Left cardiac atrium (tissue), 4 donors: ENCODE measurements at regions not wholly inside any gene's neighbourhood (a gene's known extent, or its start where the extent isn't known, plus 50 kb on each side); places are given as distances from the start of the nearest gene placed in this dataset.

Experiments
- ATAC-seq, 2 donors: fragments of 200-7000 bp; cut with Tn5 transposase; one replicate each; pipeline ENCODE4 v1.9.1; 2020; ENCODE audit warnings: mild to moderate bottlenecking in 2 of 2, moderate library complexity in 2 of 2
- DNase-seq: peaks from one replicate; pipeline ENCODE4 v3.0.0-alpha.2; 2020
- intact Hi-C, 2 donors: fragments of 100-400 bp; cut with DNase I; formaldehyde crosslinking; loops; one replicate each; pipeline versions ENCODE4 v1.14.1 to v1.15.1; 2022 to 2023
- donor health status: DM: no; HTN: yes; CAD: no.
- donor health status: DM: no; HTN: yes; CAD: no; lungs with severe emphysema.
- donor health status: DM: yes; HTN: yes; CAD: no.
- donor health status: Dilated cardiomyopathy.

- ATAC-seq = no peak
- no peak for DNase-seq
- intact Hi-C loops = no loop called here
Measured at GRCh38 chr4:25563071-25563564, 92.5 kb upstream of the SLC34A2 start.

- intact Hi-C loops = no loop called here
- no peak for DNase-seq
- no peak for ATAC-seq
Measured at GRCh38 chr4:25564836-25565235, 90.8 kb upstream of the SLC34A2 start.

- DNase-seq = no peak
- no peak for ATAC-seq
- intact Hi-C loops = no loop called here
Measured at GRCh38 chr4:25567253-25567652, 88.4 kb upstream of the SLC34A2 start.

- intact Hi-C loops = no loop called here
- ATAC-seq (no peak), DNase-seq (no peak)
Measured at GRCh38 chr4:25569716-25570115, 85.9 kb upstream of the SLC34A2 start.

- DNase-seq (no peak), ATAC-seq (no peak)
- intact Hi-C loops = no loop called here
Measured at GRCh38 chr4:25575611-25576010, 80.0 kb upstream of the SLC34A2 start.

DNA sequence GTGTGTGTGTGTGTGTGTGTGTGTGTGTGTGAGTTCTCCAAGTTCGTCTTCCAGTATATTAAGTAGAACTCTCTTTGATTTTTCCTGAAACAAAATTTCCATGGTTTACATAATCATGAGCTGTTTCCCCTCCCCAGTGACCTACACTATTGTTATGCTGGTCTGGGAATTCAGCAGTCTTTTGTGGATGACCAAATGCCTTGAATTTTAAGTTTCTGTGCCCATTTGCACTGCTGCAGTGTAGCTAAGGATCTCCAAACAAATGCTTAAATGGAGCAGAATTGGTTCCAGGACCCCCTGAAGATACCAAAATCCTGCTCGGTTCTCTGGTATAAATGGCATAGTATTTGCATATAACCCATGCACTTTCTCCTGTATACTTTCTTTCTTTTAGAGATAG is 77.2 kb upstream of the SLC34A2 start:
- no peak for DNase-seq
- no peak for ATAC-seq
- intact Hi-C loops = no loop called here

GRCh38 chr4:25580633-25581467 is 74.8 kb upstream of the SLC34A2 start:
- ATAC-seq = no peak
- no peak for DNase-seq
- intact Hi-C loops = no loop called here

DNA sequence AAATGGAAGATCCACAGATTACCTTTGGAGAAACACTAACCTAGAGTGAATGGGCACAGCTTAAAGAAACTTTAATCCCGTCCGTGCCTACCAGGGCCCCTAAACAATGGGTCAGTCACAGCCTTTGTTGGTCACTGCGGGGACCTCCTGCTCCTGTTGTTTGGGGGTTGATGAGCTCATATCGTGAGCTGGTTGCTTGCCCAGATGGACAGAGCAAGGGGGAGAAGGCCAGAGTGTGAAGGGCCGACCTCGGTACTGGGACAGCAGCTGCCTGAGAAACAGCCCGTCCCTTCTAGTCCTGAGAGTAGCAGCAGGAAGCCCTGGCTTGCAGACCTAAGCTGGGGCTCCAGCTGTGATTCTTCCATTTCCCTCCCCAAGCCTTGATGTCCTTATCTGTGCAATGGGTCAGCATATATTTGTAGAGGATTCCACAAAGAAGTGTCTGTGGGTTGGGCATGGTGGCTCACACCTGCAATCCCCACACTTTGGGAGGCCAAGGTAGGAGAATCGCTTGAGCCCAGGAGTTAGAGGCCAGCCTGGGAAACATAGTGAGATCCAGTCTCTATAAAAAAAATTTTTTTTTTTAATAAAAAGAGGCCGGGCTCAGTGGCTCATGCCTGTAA is 69.6 kb upstream of the SLC34A2 start:
- no peak for DNase-seq
- intact Hi-C loops = no loop called here
- ATAC-seq = no peak

DNA sequence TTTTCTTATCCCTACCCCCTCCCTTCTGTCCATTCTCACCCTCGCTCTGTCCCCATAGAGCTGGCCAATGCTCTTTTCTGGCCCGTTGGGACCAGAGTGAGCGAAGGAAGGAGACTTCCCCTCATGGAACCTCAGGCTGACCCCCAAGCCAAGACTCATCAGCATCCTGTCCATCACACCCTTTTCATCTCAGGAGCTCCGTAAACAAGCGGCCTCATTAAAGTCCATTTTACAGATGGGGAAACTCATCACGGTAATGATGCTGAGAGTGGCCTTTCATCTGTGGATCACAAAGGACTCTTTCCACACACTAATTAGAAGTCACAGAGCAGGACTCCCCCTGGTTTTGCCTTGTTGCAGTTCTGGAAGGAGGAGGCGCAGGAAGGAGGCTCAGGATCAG is 67.4 kb upstream of the SLC34A2 start:
- intact Hi-C loops = no loop called here
- no peak for DNase-seq
- ATAC-seq = no peak

DNA sequence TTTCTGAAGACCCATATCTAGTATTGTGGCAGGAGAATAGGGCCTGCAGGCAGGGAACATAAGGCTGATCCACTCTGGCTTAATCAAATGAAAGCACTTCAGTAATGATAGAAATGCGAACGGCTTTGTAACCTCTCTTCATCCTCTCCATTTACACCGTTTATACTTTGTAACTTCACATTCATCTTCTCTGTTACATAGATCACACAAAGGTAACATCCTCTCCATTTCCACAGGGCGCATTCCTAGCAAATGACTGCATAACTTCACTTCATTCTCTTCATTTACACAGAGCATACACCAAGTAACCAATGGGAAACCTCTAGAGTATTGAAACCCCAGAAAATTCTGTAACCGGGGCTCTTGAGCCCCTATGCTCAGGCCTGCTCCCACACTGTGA is 65.5 kb upstream of the SLC34A2 start:
- DNase-seq (no peak), ATAC-seq (no peak)
- intact Hi-C loops = no loop called here

- no peak for ATAC-seq
- no peak for DNase-seq
- intact Hi-C loops = no loop called here
Measured at GRCh38 chr4:25592736-25593135, 62.9 kb upstream of the SLC34A2 start.
